Endodermal cell (in vitro differentiated cells): ENCODE measurements at regions not wholly inside any gene's neighbourhood (a gene's known extent, or its start where the extent isn't known, plus 50 kb on each side); places are given as distances from the start of the nearest gene placed in this dataset.

ENCODE experiments used
- DNase-seq: peaks from one replicate; pipeline ENCODE4 v3.0.0-alpha.2; 2017
- H3K27ac ChIP-seq: 2 replicates; pipeline ENCODE4 v1.5.1; 2013; ENCODE audit warnings: mild to moderate bottlenecking, low read depth, low read length, moderate library complexity
- H3K27me3 ChIP-seq: 2 replicates; pipeline ENCODE4 v1.6.1; 2013; ENCODE audit warnings: mild to moderate bottlenecking, low read length, moderate library complexity; ENCODE audit not compliant: insufficient read depth, control insufficient read depth, poor library complexity, severe bottlenecking
- H3K36me3 ChIP-seq: 2 replicates; pipeline ENCODE4 v1.7.0; 2013; ENCODE audit warnings: mild to moderate bottlenecking, low read length, moderate library complexity; ENCODE audit not compliant: control insufficient read depth, insufficient read depth
- H3K4me1 ChIP-seq: one replicate; pipeline ENCODE4 v1.7.0; 2013; ENCODE audit warnings: low read length; ENCODE audit not compliant: control insufficient read depth, insufficient read depth
- H3K4me3 ChIP-seq: 2 replicates; pipeline ENCODE4 v1.5.1; 2013; ENCODE audit warnings: mild to moderate bottlenecking, low read length, moderate library complexity
- H3K9ac ChIP-seq: 2 replicates; pipeline ENCODE4 v1.6.1; 2013; ENCODE audit warnings: mild to moderate bottlenecking, low read length, moderate library complexity; ENCODE audit not compliant: poor library complexity, severe bottlenecking; ENCODE audit errors: extremely low read depth
- H3K9me3 ChIP-seq: 2 replicates; pipeline ENCODE4 v1.6.1; 2013; ENCODE audit warnings: mild to moderate bottlenecking, low read length, moderate library complexity; ENCODE audit not compliant: control insufficient read depth
- H3K27ac Mint-ChIP-seq: 2 replicates; pipeline ENCODE4 v1.8.0; 2020; ENCODE audit warnings: mixed read lengths
- H3K27me3 Mint-ChIP-seq: 2 replicates; pipeline ENCODE4 v1.8.0; 2021; ENCODE audit warnings: mild to moderate bottlenecking, mixed read lengths; ENCODE audit not compliant: insufficient read depth
- H3K36me3 Mint-ChIP-seq: 2 replicates; pipeline ENCODE4 v1.8.0; 2020; ENCODE audit warnings: low read depth, mixed read lengths
- H3K4me1 Mint-ChIP-seq: 2 replicates; pipeline ENCODE4 v1.8.0; 2020; ENCODE audit warnings: mixed read lengths
- H3K4me3 Mint-ChIP-seq: 2 replicates; pipeline ENCODE4 v1.8.0; 2020; ENCODE audit warnings: mild to moderate bottlenecking, moderate library complexity, mixed read lengths
- H3K9me3 Mint-ChIP-seq: 2 replicates; pipeline ENCODE4 v1.8.0; 2020; ENCODE audit warnings: mild to moderate bottlenecking, mixed read lengths
- CTCF ChIP-seq: fragments of 200-600 bp; sonication (generic); conservative IDR thresholded peaks from 2 replicates; pipeline ENCODE4 v1.5.0; 2021; ENCODE audit warnings: antibody characterized with exemption, mild to moderate bottlenecking
- WGBS, 2 experiments: methylation state at CpG; one replicate each; pipeline versions ENCODE4 v1.1.5 to v1.1.7; 2013; ENCODE audit warnings: missing lambda C conversion rate in 2 of 2, mixed read lengths in 1 of 2; ENCODE audit not compliant: insufficient coverage in 1 of 2, insufficient read length in 1 of 2; 5-methylcytosine and 5-hydroxymethylcytosine counted together

DNA sequence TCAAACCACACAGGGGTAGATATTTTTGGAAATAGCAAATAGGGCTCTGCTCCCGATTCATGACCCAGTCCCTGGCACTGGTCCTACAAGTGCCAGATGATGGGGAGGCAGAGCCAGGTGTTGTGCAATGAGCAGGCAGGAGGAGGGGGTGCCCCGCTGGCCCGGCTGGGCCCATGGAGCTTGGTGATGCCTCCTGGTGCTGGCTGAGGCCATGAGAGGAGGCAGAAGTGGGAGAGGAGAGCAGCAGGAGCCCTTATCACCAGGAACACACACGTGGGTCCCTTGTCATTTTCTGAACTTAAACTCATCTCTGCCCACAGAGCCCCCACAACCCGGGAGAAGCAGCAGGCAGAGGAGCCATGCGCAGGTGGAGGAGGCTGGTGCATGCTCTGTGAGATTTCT, 90.5 kb upstream of the MAPK4 start:
- H3K4me3 ChIP-seq = no peak overlapping the region
- H3K27me3 ChIP-seq = peaks cover 9% of the 10 kb centered on the region
- peaks cover 2% of the 10 kb centered on the region for H3K27me3 Mint-ChIP-seq
- TF ChIP-seq CTCF = no peak
- H3K9me3 Mint-ChIP-seq = no peaks in the 10 kb centered on the region
- H3K4me1 ChIP-seq = no peaks in the 10 kb centered on the region
- DNase-seq = no peak
- H3K4me1 Mint-ChIP-seq = no peaks in the 10 kb centered on the region
- H3K27ac ChIP-seq = no peak overlapping the region
- H3K9me3 ChIP-seq = no peaks in the 10 kb centered on the region
- no peak overlapping the region for H3K27ac Mint-ChIP-seq
- WGBS, 2 experiments = 91 to 100% methylated on average over 1 to 6 of the region's 6 CpGs
- no peaks in the 10 kb centered on the region for H3K36me3 Mint-ChIP-seq
- no peak overlapping the region for H3K4me3 Mint-ChIP-seq
- no peaks in the 10 kb centered on the region for H3K36me3 ChIP-seq
- H3K9ac ChIP-seq = no peak overlapping the region

DNA sequence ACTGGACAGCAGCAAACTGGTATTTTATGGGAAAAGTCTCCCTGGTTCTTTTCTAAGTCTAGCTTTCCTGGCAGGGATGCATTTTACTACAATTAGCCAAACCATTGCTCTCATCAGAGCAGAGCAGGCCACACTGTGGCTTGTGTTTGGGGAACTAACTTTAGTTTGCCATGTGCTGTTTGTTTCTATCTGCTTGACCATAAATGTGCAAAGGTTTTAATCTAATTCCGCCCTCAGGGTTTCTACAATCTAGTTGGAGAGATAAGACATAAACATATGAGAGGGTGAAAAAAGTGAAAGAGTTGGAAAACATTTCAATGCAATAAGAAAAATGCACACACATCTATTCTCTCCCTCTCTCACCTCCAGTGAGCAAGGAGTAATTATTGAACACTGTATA, 86.9 kb upstream of the MAPK4 start:
- Histone ChIP-seq H3K9ac (no peak overlapping the region), H3K36me3 (no peaks in the 10 kb centered on the region), H3K4me3 (no peak overlapping the region), H3K9me3 (no peaks in the 10 kb centered on the region), H3K4me1 (no peaks in the 10 kb centered on the region), H3K27ac (no peak overlapping the region), H3K27me3 (peaks cover 9% of the 10 kb centered on the region)
- no peak for DNase-seq
- TF ChIP-seq CTCF = no peak
- Mint-ChIP-seq H3K27ac (no peak overlapping the region), H3K4me3 (no peak overlapping the region), H3K4me1 (no peaks in the 10 kb centered on the region), H3K9me3 (no peaks in the 10 kb centered on the region), H3K36me3 (no peaks in the 10 kb centered on the region), H3K27me3 (no peaks in the 10 kb centered on the region)
- 80% methylated on average over 1 of the region's 1 CpG; no CpG with 5 or more reads in 1 of the 2 experiments for WGBS, 2 experiments

DNA sequence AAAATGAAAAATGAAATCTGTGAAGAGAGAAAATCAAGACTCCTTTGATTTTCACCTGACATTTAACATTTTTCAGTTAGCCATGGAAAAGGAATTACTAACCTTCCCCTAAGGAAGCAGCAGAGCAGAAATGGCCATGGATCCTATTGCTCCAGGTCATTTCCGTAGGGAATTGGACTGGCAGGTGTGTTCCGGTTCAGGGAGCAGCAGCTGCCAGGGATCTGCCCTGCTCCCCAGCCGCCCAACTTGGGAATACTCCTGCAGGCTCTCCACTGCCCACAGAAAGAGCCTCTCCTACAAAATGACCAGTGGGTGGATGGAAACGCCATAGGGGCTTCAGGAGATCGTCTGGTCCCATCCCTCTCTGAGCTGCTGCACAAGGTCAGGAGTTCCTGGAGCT, 86.0 kb upstream of the MAPK4 start:
- 88 to 100% methylated on average over 1 to 5 of the region's 5 CpGs for WGBS, 2 experiments
- Mint-ChIP-seq H3K27me3 (no peaks in the 10 kb centered on the region), H3K36me3 (no peaks in the 10 kb centered on the region), H3K4me1 (no peaks in the 10 kb centered on the region), H3K27ac (no peak overlapping the region), H3K9me3 (no peaks in the 10 kb centered on the region), H3K4me3 (no peak overlapping the region)
- H3K36me3 ChIP-seq = no peaks in the 10 kb centered on the region
- DNase-seq = no peak
- no peak overlapping the region for H3K27ac ChIP-seq
- TF ChIP-seq CTCF = no peak
- no peak overlapping the region for H3K9ac ChIP-seq
- no peak overlapping the region for H3K4me3 ChIP-seq
- no peaks in the 10 kb centered on the region for H3K9me3 ChIP-seq
- peaks cover 9% of the 10 kb centered on the region for H3K27me3 ChIP-seq
- H3K4me1 ChIP-seq = no peaks in the 10 kb centered on the region
